ENCODE measurements at regions not wholly inside any gene's neighbourhood (a gene's known extent, or its start where the extent isn't known, plus 50 kb on each side); places are given as distances from the start of the nearest gene placed in this dataset.

- TF ChIP-seq, protein P1, sequence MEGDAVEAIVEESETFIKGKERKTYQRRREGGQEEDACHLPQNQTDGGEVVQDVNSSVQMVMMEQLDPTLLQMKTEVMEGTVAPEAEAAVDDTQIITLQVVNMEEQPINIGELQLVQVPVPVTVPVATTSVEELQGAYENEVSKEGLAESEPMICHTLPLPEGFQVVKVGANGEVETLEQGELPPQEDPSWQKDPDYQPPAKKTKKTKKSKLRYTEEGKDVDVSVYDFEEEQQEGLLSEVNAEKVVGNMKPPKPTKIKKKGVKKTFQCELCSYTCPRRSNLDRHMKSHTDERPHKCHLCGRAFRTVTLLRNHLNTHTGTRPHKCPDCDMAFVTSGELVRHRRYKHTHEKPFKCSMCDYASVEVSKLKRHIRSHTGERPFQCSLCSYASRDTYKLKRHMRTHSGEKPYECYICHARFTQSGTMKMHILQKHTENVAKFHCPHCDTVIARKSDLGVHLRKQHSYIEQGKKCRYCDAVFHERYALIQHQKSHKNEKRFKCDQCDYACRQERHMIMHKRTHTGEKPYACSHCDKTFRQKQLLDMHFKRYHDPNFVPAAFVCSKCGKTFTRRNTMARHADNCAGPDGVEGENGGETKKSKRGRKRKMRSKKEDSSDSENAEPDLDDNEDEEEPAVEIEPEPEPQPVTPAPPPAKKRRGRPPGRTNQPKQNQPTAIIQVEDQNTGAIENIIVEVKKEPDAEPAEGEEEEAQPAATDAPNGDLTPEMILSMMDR (conservative IDR thresholded peaks at IDR 0.05): no peak
- no peak overlapping the region for H3K9ac ChIP-seq (ENCODE audit: extremely low read depth, insufficient read length, low read length)
- peak; percentile 82 for DNase-seq
Measured at GRCh38 chr6:22036275-22036674, 260.6 kb downstream of the PRL start.

More at GRCh38 chr6:22036275-22036674, 260.6 kb downstream of the PRL start:
- Histone ChIP-seq H4K20me1 (ENCODE audit: control insufficient read depth, insufficient read depth, insufficient read length) (no peaks in the 10 kb centered on the region), H4K91ac (ENCODE audit: insufficient read length, low read depth, low read length) (no peak overlapping the region), H3T11ph (ENCODE audit: low read length) (no peak overlapping the region), H2BK20ac (ENCODE audit: low read depth, low read length, poor library complexity, severe bottlenecking) (no peak overlapping the region), H3K23me2 (ENCODE audit: insufficient read length, low read depth, low read length, poor library complexity, severe bottlenecking) (no peaks in the 10 kb centered on the region), H3K18ac (ENCODE audit: insufficient read length, low read depth, low read length) (no peak overlapping the region), H2BK5ac (ENCODE audit: insufficient read length, low read length) (no peak overlapping the region), H3K23ac (ENCODE audit: insufficient read length, low read depth, low read length) (no peak overlapping the region), H4K8ac (replicated peaks; ENCODE audit: insufficient read length, low read depth, low read length) (no peak overlapping the region), H3K9me3 (ENCODE audit: control insufficient read depth, low read depth, low read length) (no peaks in the 10 kb centered on the region), H3K4me1 (ENCODE audit: insufficient read depth, low read length) (peaks cover 10% of the 10 kb centered on the region), H3K27me3 (ENCODE audit: insufficient read depth, low read length) (no peaks in the 10 kb centered on the region), H2BK15ac (ENCODE audit: low read depth, low read length) (no peak overlapping the region), H2AK5ac (ENCODE audit: insufficient read length, low read length) (no peak overlapping the region), H3K4me2 (ENCODE audit: insufficient read depth, insufficient read length, low read length) (no peak overlapping the region), H4K5ac (ENCODE audit: insufficient read length, low read depth, low read length) (no peak overlapping the region), H2BK12ac (ENCODE audit: insufficient read length, low read depth, low read length) (no peak overlapping the region), H3K79me2 (ENCODE audit: insufficient read depth, low read length) (no peaks in the 10 kb centered on the region), H3K14ac (ENCODE audit: insufficient read depth, low read length) (no peak overlapping the region), H3K79me1 (ENCODE audit: insufficient read depth, low read depth, low read length, poor library complexity, severe bottlenecking) (no peaks in the 10 kb centered on the region), H2AFZ (ENCODE audit: low read length) (no peak overlapping the region), H2BK120ac (ENCODE audit: low read depth, low read length, poor library complexity, severe bottlenecking) (no peak overlapping the region), H3K27ac (ENCODE audit: insufficient read length, low read depth, low read length) (no peak overlapping the region), H3K56ac (ENCODE audit: insufficient read length, low read depth, low read length) (no peak overlapping the region), H3K4ac (ENCODE audit: low read depth, low read length) (no peak overlapping the region)
- Mint-ChIP-seq H3K4me3 (no peak overlapping the region), H3K27me3 (ENCODE audit: low read depth) (no peaks in the 10 kb centered on the region), H3K9me3 (peaks cover 16 to 19% of the 10 kb centered on the region in 2 experiments), H3K4me1 (peaks cover 23 to 25% of the 10 kb centered on the region in 2 experiments), H3K27ac (peak overlapping the region; percentile 19 to 78 (median 78); a peak in 4 of 7 replicates), H3K36me3 (ENCODE audit: insufficient read depth in 1 of 3, low read depth in 3 of 3) (peaks cover 42 to 48% (median 47%) of the 10 kb centered on the region in 3 experiments)
- WGBS (ENCODE audit: extremely low coverage, insufficient read length, low lambda C conversion rate): no CpG with 5 or more reads among the region's 7 CpGs
